ENCODE measurements at regions not wholly inside any gene's neighbourhood (a gene's known extent, or its start where the extent isn't known, plus 50 kb on each side); places are given as distances from the start of the nearest gene placed in this dataset.

DNA sequence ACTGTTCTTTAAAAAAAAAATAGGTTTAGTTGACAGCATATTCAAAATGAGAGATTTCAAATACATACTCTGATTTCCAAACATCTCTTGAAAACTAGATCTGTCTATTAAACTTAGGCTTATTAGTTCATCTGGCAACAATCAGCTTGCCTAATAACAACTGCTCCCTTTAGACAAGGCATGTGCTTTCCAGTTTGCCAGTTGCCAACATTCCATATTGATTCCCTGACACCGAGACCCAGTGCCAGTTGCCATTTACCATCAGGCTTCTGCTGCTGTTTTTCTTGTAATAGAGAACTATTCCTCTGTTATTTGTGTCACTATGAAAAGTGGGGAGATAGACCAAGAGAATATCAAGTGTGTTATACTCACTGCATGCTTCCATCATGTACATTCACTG is 256.0 kb downstream of the C1D start:
- DNase-seq = no peak
- H3K9me3 Mint-ChIP-seq = peaks cover 19 to 23% of the 10 kb centered on the region in 2 donors
- H3K27ac Mint-ChIP-seq = no peak overlapping the region
- peaks cover 8 to 9% of the 10 kb centered on the region in 2 donors for H3K36me3 Mint-ChIP-seq
- ATAC-seq (replicated peaks) = no peak
- no peaks in the 10 kb centered on the region for H3K4me1 Mint-ChIP-seq
- peaks cover 34 to 40% of the 10 kb centered on the region in 2 donors for H3K27me3 Mint-ChIP-seq
- no peak overlapping the region for H3K4me3 Mint-ChIP-seq

DNA sequence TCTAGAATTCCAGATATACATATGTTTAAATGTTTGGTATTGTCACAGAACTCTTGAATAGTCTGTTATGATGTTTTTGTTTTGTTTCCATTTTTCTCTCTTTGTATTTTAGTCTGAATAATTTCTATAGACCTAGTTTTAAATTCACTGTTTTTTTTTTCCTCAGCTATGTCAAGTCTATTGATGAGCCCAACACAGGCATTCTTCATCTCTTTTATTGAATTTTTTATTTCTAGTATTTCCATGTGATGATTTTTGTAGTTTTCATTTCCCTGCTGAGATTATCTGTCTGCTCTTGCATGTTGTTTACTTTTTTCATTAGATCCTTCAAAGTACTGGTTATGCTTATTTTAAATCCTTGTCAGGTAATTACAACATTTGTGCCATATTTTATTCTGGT is 254.7 kb downstream of the C1D start:
- H3K4me1 Mint-ChIP-seq = no peaks in the 10 kb centered on the region
- H3K27ac Mint-ChIP-seq = no peak overlapping the region
- H3K27me3 Mint-ChIP-seq = peaks cover 39 to 47% of the 10 kb centered on the region in 2 donors
- peaks cover 21 to 29% of the 10 kb centered on the region in 2 donors for H3K9me3 Mint-ChIP-seq
- no peak for DNase-seq
- H3K4me3 Mint-ChIP-seq = no peak overlapping the region
- peaks cover 8 to 9% of the 10 kb centered on the region in 2 donors for H3K36me3 Mint-ChIP-seq
- ATAC-seq (replicated peaks) = no peak

DNA sequence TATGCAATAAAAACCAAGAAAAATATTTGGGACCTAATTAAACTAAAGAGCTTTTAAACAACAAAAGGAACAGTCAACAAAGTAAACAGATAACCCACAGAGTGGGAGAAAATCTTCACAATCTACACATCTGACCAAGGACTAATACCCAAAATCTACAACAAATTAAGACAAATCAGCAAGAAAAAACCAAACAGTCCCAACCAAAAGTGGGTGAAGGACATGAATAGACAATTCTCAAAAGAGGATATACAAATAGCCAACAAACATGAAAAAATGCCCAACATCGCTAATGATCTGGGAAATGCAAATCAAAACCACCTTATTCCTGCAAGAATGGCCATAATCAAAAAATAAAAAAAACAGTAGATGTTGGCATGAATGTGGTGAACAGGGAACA is 250.1 kb downstream of the C1D start:
- no peaks in the 10 kb centered on the region for H3K4me1 Mint-ChIP-seq
- no peak overlapping the region for H3K4me3 Mint-ChIP-seq
- no peak for ATAC-seq (replicated peaks)
- H3K27me3 Mint-ChIP-seq = peaks cover 34 to 48% of the 10 kb centered on the region in 2 donors
- DNase-seq = no peak
- H3K36me3 Mint-ChIP-seq = peaks cover 7% of the 10 kb centered on the region in 2 donors
- no peak overlapping the region for H3K27ac Mint-ChIP-seq
- peaks cover 19 to 22% of the 10 kb centered on the region in 2 donors for H3K9me3 Mint-ChIP-seq

DNA sequence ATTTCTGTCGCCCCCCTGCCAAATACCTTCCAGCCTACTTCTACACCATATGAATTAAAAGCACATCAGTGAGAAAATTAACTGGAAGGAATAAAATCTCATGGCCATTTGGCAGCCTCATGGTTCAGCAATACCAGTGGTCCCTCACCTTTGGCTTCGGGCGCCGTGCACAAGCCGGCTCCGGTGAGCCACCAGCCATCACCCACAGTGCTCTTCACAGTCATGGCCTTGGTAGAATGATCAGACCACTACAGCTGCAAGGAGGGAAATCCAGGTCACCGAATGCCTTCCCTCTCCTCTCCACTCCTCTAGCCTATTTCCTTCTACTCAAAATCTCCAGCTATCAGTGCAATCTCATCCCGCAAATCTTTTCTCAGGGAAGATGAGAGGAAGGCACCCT is 239.1 kb downstream of the C1D start:
- DNase-seq = no peak
- ATAC-seq (replicated peaks) = no peak
- Mint-ChIP-seq H3K27me3 (no peaks in the 10 kb centered on the region), H3K9me3 (peaks cover 0 to 2% of the 10 kb centered on the region in 2 donors), H3K4me3 (no peak overlapping the region), H3K36me3 (no peaks in the 10 kb centered on the region), H3K27ac (no peak overlapping the region), H3K4me1 (peaks cover 15 to 30% of the 10 kb centered on the region in 2 donors)

DNA sequence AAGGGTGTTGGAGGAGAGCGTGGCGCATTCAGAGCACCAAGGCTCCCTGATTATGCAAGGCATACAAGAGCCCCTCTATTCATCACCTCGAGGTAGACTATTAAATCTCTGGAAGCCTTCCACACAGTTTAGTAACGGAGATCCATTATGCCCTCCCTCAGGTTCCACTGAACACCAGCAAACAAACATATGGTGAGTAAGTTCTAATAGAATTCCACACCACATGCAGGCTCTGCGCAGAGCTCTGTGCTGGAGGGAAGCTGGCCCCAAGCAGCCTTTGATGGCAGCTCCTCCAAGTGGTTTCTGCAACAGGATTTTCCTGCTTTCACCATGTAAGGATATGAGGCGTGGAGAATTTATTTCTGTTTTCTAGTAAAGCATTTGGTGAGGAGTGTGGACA is 238.6 kb downstream of the C1D start:
- Mint-ChIP-seq H3K4me3 (no peak overlapping the region), H3K9me3 (peaks cover 0 to 2% of the 10 kb centered on the region in 2 donors), H3K27ac (no peak overlapping the region), H3K36me3 (no peaks in the 10 kb centered on the region), H3K4me1 (peaks cover 15 to 30% of the 10 kb centered on the region in 2 donors), H3K27me3 (no peaks in the 10 kb centered on the region)
- DNase-seq = no peak
- ATAC-seq (replicated peaks) = no peak

DNA sequence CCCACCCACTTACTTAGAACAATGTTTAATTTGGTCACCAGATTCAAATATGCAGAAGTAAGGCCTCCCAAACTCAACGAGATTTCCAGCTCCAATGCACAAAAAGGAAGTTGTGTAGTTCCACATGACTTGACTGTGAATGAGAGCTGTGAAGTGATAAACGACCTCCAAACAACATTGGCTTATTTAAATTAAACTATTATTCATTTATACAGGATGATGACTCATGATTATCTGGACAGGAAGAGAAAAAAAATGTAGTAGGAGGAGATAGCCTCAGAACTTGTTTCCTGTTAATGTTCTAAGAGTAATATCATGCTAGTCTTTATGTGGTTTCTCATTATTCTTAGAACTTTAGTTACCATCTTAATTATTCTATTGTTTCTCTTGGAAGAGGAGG is 237.3 kb downstream of the C1D start:
- peak overlapping the region; percentile 66 for H3K27ac Mint-ChIP-seq

DNA sequence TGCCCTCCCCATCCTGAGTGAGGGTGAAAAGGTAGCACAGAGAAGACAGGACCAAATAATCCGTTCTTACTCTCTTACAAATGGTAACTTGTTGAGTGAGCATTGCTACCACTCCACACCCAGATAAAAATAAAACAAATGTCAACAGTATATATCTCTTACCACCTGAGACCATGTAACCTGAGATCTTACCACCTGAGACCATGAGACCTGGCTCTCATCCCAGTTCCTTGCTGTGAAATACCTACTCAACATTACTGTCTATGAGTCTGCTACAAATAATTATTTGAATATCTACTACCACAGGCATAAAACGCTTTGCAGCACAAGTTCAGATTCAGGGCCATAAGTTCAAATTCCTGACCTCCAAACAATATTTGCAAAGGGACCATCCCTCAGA is 234.7 kb downstream of the C1D start:
- Mint-ChIP-seq H3K4me3 (no peak overlapping the region), H3K9me3 (peaks cover 0 to 2% of the 10 kb centered on the region in 2 donors), H3K4me1 (peaks cover 15 to 30% of the 10 kb centered on the region in 2 donors), H3K27ac (no peak overlapping the region), H3K36me3 (no peaks in the 10 kb centered on the region), H3K27me3 (peaks cover 0 to under 1% of the 10 kb centered on the region in 2 donors)
- DNase-seq (no peak), ATAC-seq (replicated peaks) (no peak)

More for the DNA sequence above, 237.3 kb downstream of the C1D start:
- Mint-ChIP-seq H3K27me3 (no peaks in the 10 kb centered on the region), H3K4me1 (peaks cover 15 to 30% of the 10 kb centered on the region in 2 donors), H3K36me3 (no peaks in the 10 kb centered on the region), H3K9me3 (peaks cover 0 to 2% of the 10 kb centered on the region in 2 donors), H3K4me3 (peak overlapping the region; percentile 20 to 23)
- ATAC-seq (replicated peaks) (peak; percentile 90 to 93), DNase-seq (peak; percentile 6)

DNA sequence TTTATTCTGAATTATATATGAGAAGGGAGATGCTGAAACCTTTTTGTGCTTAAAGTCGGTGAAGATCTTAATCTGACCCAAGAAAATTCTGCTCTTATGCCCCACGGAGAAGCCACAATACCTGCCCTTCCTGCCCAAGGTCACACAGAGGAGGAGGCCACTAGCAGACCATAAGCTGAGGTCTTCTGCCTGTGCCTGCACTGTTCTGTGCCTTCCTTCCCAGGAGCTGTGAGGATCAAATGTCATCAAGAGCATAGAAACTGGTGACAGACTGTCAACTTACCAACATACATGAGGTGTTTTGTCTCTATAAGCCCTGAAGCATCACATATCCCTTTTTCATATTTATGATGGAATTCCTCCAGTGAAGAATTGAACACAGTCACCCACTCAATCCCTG is 233.3 kb downstream of the C1D start:
- Mint-ChIP-seq H3K36me3 (no peaks in the 10 kb centered on the region), H3K4me3 (no peak overlapping the region), H3K27ac (no peak overlapping the region), H3K27me3 (peaks cover 0 to 8% of the 10 kb centered on the region in 2 donors), H3K9me3 (peaks cover 0 to 2% of the 10 kb centered on the region in 2 donors), H3K4me1 (peaks cover 15 to 24% of the 10 kb centered on the region in 2 donors)
- no peak for ATAC-seq (replicated peaks)
- DNase-seq = no peak

DNA sequence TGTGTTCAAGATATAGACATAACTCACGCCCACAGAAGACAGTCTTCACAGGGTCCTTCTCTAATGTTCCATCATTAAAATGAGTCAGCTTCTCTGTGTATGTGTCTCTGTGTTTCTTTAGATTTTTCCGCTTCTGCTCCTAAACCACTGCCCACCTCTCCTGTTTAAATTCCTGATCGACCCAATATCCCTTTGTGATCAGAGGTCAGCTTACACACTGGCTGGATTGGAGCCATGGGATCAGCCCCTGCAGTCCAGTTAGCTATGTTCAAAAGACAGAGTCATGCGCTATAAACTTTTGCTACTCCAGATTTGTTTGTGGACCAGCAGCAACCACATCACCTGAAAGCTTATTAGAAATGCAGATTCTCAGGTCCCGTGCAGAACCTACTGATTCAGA is 229.2 kb downstream of the C1D start:
- ATAC-seq (replicated peaks) (no peak), DNase-seq (no peak)
- Mint-ChIP-seq H3K9me3 (no peaks in the 10 kb centered on the region), H3K27me3 (peaks cover 0 to 8% of the 10 kb centered on the region in 2 donors), H3K27ac (no peak overlapping the region), H3K4me1 (no peaks in the 10 kb centered on the region), H3K36me3 (no peaks in the 10 kb centered on the region), H3K4me3 (no peak overlapping the region)

DNA sequence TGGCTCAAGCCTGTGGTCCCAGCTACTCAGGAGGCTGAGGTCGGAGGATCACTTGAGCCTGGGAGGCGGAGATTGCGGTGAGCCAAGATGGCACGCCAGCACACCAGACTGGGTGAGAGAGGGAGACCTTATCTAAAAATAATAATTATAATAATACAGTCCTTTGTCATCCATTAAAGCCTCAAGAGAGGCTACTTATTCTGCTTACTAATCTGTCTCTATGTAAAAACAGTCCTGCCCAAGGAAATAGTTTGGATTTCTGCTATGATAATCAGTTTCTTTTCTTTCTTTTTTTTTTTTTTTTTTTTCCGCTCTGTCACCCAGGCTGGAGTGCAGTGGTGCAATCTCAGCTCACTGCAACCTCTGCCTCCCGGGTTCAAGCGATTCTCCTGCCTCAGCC is 228.3 kb downstream of the C1D start:
- Mint-ChIP-seq H3K9me3 (no peaks in the 10 kb centered on the region), H3K27me3 (peaks cover 0 to 8% of the 10 kb centered on the region in 2 donors), H3K4me1 (peaks cover 0 to 1% of the 10 kb centered on the region in 2 donors), H3K4me3 (no peak overlapping the region), H3K36me3 (no peaks in the 10 kb centered on the region), H3K27ac (no peak overlapping the region)
- DNase-seq = no peak
- no peak for ATAC-seq (replicated peaks)

DNA sequence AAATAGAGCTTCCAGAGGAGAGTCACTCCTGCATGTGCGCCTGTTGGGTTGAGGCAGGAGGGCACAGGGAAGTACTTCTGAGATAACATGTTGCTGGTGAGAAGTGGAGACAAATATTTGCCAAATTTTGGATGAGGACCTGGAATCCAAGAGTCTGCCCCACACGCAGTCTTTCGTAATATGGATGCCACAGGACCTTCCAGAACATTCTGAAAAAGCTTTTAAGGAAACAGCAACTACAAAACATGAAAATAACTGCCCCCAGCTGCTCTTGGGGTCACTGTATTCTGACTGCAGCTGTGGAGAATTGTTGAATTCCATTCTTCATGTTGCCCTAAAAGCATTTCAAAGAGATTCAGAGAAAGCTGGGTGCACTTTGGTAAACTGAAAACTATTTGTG is 227.5 kb downstream of the C1D start:
- no peaks in the 10 kb centered on the region for H3K9me3 Mint-ChIP-seq
- H3K27ac Mint-ChIP-seq = no peak overlapping the region
- H3K4me1 Mint-ChIP-seq = peaks cover 0 to 1% of the 10 kb centered on the region in 2 donors
- DNase-seq = no peak
- no peak for ATAC-seq (replicated peaks)
- no peak overlapping the region for H3K4me3 Mint-ChIP-seq
- peaks cover 0 to 8% of the 10 kb centered on the region in 2 donors for H3K27me3 Mint-ChIP-seq
- no peaks in the 10 kb centered on the region for H3K36me3 Mint-ChIP-seq

DNA sequence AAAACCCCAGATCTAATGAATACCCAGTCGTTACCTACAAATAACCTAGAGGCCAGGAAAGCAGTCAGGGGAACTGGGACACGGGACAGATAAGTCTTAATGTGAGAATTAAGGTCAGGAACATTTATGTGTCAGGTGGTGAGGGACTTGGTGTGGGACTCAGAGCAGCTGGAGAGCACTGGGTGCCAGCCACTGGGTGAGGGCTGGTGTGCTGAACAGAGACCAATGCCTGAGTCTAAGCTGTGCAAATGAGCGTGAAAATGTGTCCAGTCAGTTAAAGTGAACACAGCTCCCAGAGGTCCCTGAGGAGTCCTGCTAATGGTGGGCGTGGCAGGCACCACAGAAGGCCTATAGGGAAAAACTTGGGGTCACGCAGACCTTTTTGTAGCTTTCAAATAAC is 225.9 kb downstream of the C1D start:
- DNase-seq = no peak
- Mint-ChIP-seq H3K4me1 (peaks cover 0 to 1% of the 10 kb centered on the region in 2 donors), H3K36me3 (no peaks in the 10 kb centered on the region), H3K4me3 (no peak overlapping the region), H3K27ac (no peak overlapping the region), H3K27me3 (peaks cover 0 to 8% of the 10 kb centered on the region in 2 donors), H3K9me3 (no peaks in the 10 kb centered on the region)
- ATAC-seq (replicated peaks) = no peak

DNA sequence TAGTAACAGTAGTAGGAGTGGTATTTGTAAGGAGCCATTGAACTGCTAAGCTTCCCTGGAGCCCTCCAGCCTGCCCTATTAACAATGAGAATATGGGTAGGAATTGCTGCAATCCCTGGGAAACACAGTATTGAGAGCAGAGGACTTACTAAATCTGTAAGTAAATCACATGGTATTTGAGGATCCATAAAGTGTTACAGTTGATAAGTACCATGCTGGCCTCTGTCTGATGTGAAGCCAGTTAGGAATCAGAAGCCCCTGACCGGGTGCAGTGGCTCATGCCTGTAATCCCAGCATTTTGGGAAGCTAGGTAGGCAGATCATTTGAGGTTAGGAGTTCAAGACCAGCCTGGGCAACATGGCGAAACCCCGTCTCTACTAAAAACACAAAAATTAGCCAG is 224.6 kb downstream of the C1D start:
- Mint-ChIP-seq H3K27me3 (peaks cover under 1 to 6% of the 10 kb centered on the region in 2 donors), H3K4me1 (peaks cover 0 to 1% of the 10 kb centered on the region in 2 donors), H3K36me3 (no peaks in the 10 kb centered on the region), H3K27ac (no peak overlapping the region), H3K4me3 (no peak overlapping the region), H3K9me3 (no peaks in the 10 kb centered on the region)
- no peak for DNase-seq
- no peak for ATAC-seq (replicated peaks)

DNA sequence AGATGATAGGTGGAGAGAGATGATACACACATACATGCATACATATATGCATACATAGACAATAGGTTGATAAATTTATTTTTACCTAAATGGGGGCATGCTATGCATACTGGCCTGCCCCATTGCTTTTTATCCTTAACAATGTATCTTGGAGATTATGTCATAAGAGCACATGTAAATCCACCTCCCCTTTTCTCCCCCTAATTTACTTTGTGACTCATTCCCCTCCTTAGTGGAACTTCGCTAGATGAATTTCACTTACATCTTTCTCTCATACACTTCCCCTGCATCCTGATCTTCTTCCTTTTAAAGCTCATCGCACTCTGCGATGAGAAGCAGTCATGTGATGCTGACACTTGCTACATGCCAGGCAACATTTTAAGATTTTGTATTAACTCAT is 223.6 kb downstream of the C1D start:
- Mint-ChIP-seq H3K9me3 (no peaks in the 10 kb centered on the region), H3K4me1 (peaks cover 0 to 1% of the 10 kb centered on the region in 2 donors), H3K4me3 (no peak overlapping the region), H3K27me3 (peaks cover 7 to 11% of the 10 kb centered on the region in 2 donors), H3K36me3 (no peaks in the 10 kb centered on the region), H3K27ac (no peak overlapping the region)
- DNase-seq = no peak
- ATAC-seq (replicated peaks) = peak in 1 of 2 donors; percentile 45

DNA sequence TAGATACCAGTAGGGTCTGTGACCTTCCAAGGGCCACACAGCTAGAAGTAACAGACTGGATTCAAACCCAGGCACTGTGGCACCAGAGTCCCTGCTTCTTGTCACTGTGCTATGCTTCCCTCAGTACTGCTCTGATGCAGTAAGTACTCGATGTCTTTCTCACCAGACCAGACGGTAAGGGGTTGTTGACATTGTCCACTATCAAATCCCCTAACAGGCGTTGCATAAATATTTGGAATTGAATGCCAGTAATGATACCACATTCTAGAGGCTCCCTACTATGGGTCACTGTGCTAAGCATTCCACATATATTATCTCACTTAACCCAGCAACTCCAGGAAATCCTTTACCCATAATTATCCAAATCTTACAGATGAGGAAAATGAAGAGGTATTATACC is 223.1 kb downstream of the C1D start:
- no peak for DNase-seq
- Mint-ChIP-seq H3K27me3 (peaks cover 11 to 15% of the 10 kb centered on the region in 2 donors), H3K4me1 (peaks cover 0 to 1% of the 10 kb centered on the region in 2 donors), H3K4me3 (no peak overlapping the region), H3K9me3 (no peaks in the 10 kb centered on the region), H3K36me3 (no peaks in the 10 kb centered on the region), H3K27ac (no peak overlapping the region)
- ATAC-seq (replicated peaks) = no peak

Data from stimulated activated naive B cell treated with anti-CD40 and anti-IgM and Interleukin-4, amounts not matched to agents 10 μg/mL and 1 μg/mL and 100 μg/mL, for 72 hours (primary cell).